ENCODE measurements at regions not wholly inside any gene's neighbourhood (a gene's known extent, or its start where the extent isn't known, plus 50 kb on each side); places are given as distances from the start of the nearest gene placed in this dataset.

- no peak for DNase-seq (ENCODE audit: low read depth, low spot score)
- no peak for FAIRE-seq
Measured at GRCh38 chr6:44606504-44606903, 219.0 kb downstream of the CDC5L start.

GRCh38 chr6:44606976-44607375 is 219.5 kb downstream of the CDC5L start:
- no peaks in the 10 kb centered on the region for H3K36me3 ChIP-seq (ENCODE audit: control insufficient read depth in 2 of 2, extremely low read depth in 1 of 2, insufficient read depth in 2 of 2, low read length in 2 of 2)
- no peak overlapping the region for H2AFZ ChIP-seq (ENCODE audit: control insufficient read depth, low read length)
- H3K9me1 ChIP-seq (ENCODE audit: control insufficient read depth, extremely low read depth, insufficient read depth, low read length) = no peaks in the 10 kb centered on the region
- TF ChIP-seq CTCF (optimal IDR thresholded peaks at IDR 0.05 in 1 of 3, IDR thresholded peaks at IDR 0.05 in 1 of 3, conservative IDR thresholded peaks at IDR 0.05 in 1 of 3; ENCODE audit: extremely low read depth in 1 of 3, insufficient read depth in 2 of 3, low read length in 3 of 3) (no peak), EZH2 (IDR thresholded peaks at IDR 0.05; ENCODE audit: low read length) (no peak)
- no peak overlapping the region for H3K4me3 ChIP-seq (ENCODE audit: control insufficient read depth in 2 of 3, extremely low read depth in 1 of 3, insufficient read depth in 2 of 3, low read depth in 1 of 3, low read length in 3 of 3)
- H3K4me2 ChIP-seq (ENCODE audit: control insufficient read depth, extremely low read depth, insufficient read depth, low read depth, low read length) = no peak overlapping the region
- H3K4me1 ChIP-seq (ENCODE audit: control insufficient read depth, extremely low read depth, insufficient read depth, low read length) = no peaks in the 10 kb centered on the region
- dilution Hi-C loops (cut with MboI; ENCODE audit: extremely low pct_ligation_motif_present, low sequenced_read_pairs) = no loop called here
- H3K9ac ChIP-seq (ENCODE audit: control insufficient read depth, extremely low read depth, insufficient read depth, low read length) = no peak overlapping the region
- H3K27me3 ChIP-seq (ENCODE audit: control insufficient read depth, extremely low read depth, insufficient read depth, low read length) = peaks cover 3% of the 10 kb centered on the region
- H3K27ac ChIP-seq (ENCODE audit: control insufficient read depth, insufficient read depth, low read length) = no peak overlapping the region
- DNase-seq (ENCODE audit: low read depth, low spot score) = no peak
- H3K79me2 ChIP-seq (ENCODE audit: control insufficient read depth, insufficient read depth, low read length) = no peaks in the 10 kb centered on the region
- no peaks in the 10 kb centered on the region for H4K20me1 ChIP-seq (ENCODE audit: control insufficient read depth, extremely low read depth, insufficient read depth, low read length)
- no peak for FAIRE-seq
- no peaks in the 10 kb centered on the region for H3K9me3 ChIP-seq (ENCODE audit: control insufficient read depth, low read depth, low read length)

More at GRCh38 chr6:44606504-44606903, 219.0 kb downstream of the CDC5L start:
- H3K4me2 ChIP-seq (ENCODE audit: control insufficient read depth, extremely low read depth, insufficient read depth, low read depth, low read length) = no peak overlapping the region
- H3K4me3 ChIP-seq (ENCODE audit: control insufficient read depth in 2 of 3, extremely low read depth in 1 of 3, insufficient read depth in 2 of 3, low read depth in 1 of 3, low read length in 3 of 3) = no peak overlapping the region
- TF ChIP-seq EZH2 (IDR thresholded peaks at IDR 0.05; ENCODE audit: low read length) = no peak
- no peak for TF ChIP-seq CTCF (optimal IDR thresholded peaks at IDR 0.05 in 1 of 3, IDR thresholded peaks at IDR 0.05 in 1 of 3, conservative IDR thresholded peaks at IDR 0.05 in 1 of 3; ENCODE audit: extremely low read depth in 1 of 3, insufficient read depth in 2 of 3, low read length in 3 of 3)
- H3K36me3 ChIP-seq (ENCODE audit: control insufficient read depth in 2 of 2, extremely low read depth in 1 of 2, insufficient read depth in 2 of 2, low read length in 2 of 2) = no peaks in the 10 kb centered on the region
- H3K9me3 ChIP-seq (ENCODE audit: control insufficient read depth, low read depth, low read length) = no peaks in the 10 kb centered on the region
- H3K79me2 ChIP-seq (ENCODE audit: control insufficient read depth, insufficient read depth, low read length) = no peaks in the 10 kb centered on the region
- dilution Hi-C loops (cut with MboI; ENCODE audit: extremely low pct_ligation_motif_present, low sequenced_read_pairs) = no loop called here
- no peaks in the 10 kb centered on the region for H3K4me1 ChIP-seq (ENCODE audit: control insufficient read depth, extremely low read depth, insufficient read depth, low read length)
- H3K27ac ChIP-seq (ENCODE audit: control insufficient read depth, insufficient read depth, low read length) = no peak overlapping the region
- H3K9me1 ChIP-seq (ENCODE audit: control insufficient read depth, extremely low read depth, insufficient read depth, low read length) = no peaks in the 10 kb centered on the region
- H3K9ac ChIP-seq (ENCODE audit: control insufficient read depth, extremely low read depth, insufficient read depth, low read length) = no peak overlapping the region
- H2AFZ ChIP-seq (ENCODE audit: control insufficient read depth, low read length) = no peak overlapping the region
- H3K27me3 ChIP-seq (ENCODE audit: control insufficient read depth, extremely low read depth, insufficient read depth, low read length) = peaks cover 3% of the 10 kb centered on the region
- H4K20me1 ChIP-seq (ENCODE audit: control insufficient read depth, extremely low read depth, insufficient read depth, low read length) = no peaks in the 10 kb centered on the region
